ENCODE measurements at regions not wholly inside any gene's neighbourhood (a gene's known extent, or its start where the extent isn't known, plus 50 kb on each side); places are given as distances from the start of the nearest gene placed in this dataset.

DNA sequence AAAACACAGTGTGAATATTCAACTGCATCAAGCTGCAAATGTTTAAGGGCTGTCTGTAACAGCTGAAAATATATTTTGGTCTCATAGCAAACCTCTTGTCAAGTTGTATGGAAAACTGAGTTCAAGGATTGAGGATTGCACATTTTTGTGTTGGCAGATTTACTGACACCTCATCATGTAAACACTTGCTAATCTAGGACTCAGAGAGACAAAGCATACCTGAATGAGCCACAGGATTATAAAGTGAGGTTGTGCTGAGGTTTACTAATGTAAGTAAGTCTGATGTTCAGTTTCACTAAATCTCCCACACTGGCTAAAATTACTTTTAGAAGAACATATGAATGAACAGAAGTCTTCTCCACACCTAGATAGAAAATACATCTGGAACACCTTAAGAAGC, 1993.1 kb upstream of the CELF4 start:
- DNase-seq (ENCODE audit: low read depth) (peak; percentile 60), FAIRE-seq (no peak)
- no peak for TF ChIP-seq CTCF (IDR thresholded peaks at IDR 0.05; ENCODE audit: insufficient read depth, low read length, severe bottlenecking)
- no peak overlapping the region for H3K4me3 ChIP-seq (ENCODE audit: low read depth, low read length)
- H3K27me3 ChIP-seq (ENCODE audit: control insufficient read depth, insufficient read depth, low read length): no peaks in the 10 kb centered on the region
- no peaks in the 10 kb centered on the region for H3K36me3 ChIP-seq (ENCODE audit: control insufficient read depth, insufficient read depth, low read length)

DNA sequence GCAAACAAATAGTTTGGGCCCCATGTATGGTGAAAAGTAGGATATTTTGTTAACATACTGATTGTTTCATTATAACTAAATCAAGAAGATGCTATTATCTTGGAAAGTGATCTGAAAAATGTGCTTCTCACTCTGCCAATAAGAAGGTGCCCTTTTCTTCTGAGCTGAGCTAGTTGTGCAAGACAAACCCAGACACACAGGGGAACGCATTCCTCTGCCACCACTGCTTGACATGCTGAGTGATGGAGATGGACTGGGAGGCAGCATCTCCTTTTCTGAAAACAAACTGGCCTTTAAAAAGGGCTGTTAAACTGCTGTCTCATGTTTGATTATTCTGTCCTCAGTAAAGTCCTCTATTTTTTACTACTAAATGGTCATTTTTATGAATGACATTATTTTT, 1989.9 kb upstream of the CELF4 start:
- FAIRE-seq: no peak
- TF ChIP-seq CTCF (IDR thresholded peaks at IDR 0.05; ENCODE audit: insufficient read depth, low read length, severe bottlenecking): no peak
- no peak for DNase-seq (ENCODE audit: low read depth)
- Histone ChIP-seq H3K4me3 (ENCODE audit: low read depth, low read length) (no peak overlapping the region), H3K36me3 (ENCODE audit: control insufficient read depth, insufficient read depth, low read length) (no peaks in the 10 kb centered on the region), H3K27me3 (ENCODE audit: control insufficient read depth, insufficient read depth, low read length) (no peaks in the 10 kb centered on the region)

DNA sequence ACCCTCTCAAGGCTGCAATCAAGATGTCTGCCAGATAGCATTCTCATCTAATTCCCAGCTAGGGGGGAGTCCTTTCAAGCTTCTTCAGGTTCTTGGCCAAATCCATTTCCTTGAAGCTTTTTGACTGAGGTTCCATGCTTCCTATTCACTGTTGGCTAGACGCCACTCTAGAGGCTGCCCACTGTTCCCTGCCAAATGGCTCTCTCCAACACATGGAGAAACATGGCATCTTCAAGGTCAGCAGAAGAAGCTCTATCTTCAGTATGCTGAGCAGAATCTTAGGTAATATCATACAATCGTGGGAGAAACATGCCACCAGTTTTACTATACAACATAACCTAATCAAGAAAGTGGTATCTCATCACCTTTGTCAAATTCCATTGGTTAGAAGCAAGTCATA, 1985.1 kb upstream of the CELF4 start:
- no peak for TF ChIP-seq CTCF (IDR thresholded peaks at IDR 0.05; ENCODE audit: insufficient read depth, low read length, severe bottlenecking)
- H3K36me3 ChIP-seq (ENCODE audit: control insufficient read depth, insufficient read depth, low read length): no peaks in the 10 kb centered on the region
- FAIRE-seq: no peak

GRCh38 chr18:39549144-39549543, 1983.5 kb upstream of the CELF4 start:
- no peak overlapping the region for H3K4me3 ChIP-seq (ENCODE audit: low read depth, low read length)
- H3K27me3 ChIP-seq (ENCODE audit: control insufficient read depth, insufficient read depth, low read length): no peaks in the 10 kb centered on the region
- FAIRE-seq (no peak), DNase-seq (ENCODE audit: low read depth) (no peak)
- no peak for TF ChIP-seq CTCF (IDR thresholded peaks at IDR 0.05; ENCODE audit: insufficient read depth, low read length, severe bottlenecking)
- no peaks in the 10 kb centered on the region for H3K36me3 ChIP-seq (ENCODE audit: control insufficient read depth, insufficient read depth, low read length)

More for the DNA sequence above, 1985.1 kb upstream of the CELF4 start:
- no peak overlapping the region for H3K4me3 ChIP-seq (ENCODE audit: low read depth, low read length)
- H3K27me3 ChIP-seq (ENCODE audit: control insufficient read depth, insufficient read depth, low read length): no peaks in the 10 kb centered on the region
- no peak for DNase-seq (ENCODE audit: low read depth)

DNA sequence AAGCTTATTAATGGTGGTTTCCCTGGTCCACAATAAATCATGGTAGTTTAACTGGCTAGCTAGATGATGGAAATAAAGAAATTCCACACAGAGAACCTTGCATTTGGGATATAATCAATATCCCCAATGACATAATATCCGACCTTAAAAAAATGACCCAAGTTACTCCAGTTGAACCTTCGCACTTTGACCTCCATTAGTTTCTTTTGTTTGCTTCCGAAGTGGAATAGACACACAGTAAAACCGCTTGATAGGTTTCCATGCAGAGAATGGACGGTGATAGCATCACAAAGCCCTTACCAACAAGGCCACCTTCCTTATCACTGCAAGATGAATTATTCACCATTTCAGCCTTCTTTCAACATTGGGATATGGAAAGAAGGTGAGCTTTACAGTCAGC, 1966.1 kb upstream of the CELF4 start:
- FAIRE-seq: no peak
- DNase-seq (ENCODE audit: low read depth): no peak
- Histone ChIP-seq H3K4me3 (ENCODE audit: low read depth, low read length) (no peak overlapping the region), H3K27me3 (ENCODE audit: control insufficient read depth, insufficient read depth, low read length) (no peaks in the 10 kb centered on the region), H3K36me3 (ENCODE audit: control insufficient read depth, insufficient read depth, low read length) (no peaks in the 10 kb centered on the region)
- no peak for TF ChIP-seq CTCF (IDR thresholded peaks at IDR 0.05; ENCODE audit: insufficient read depth, low read length, severe bottlenecking)

DNA sequence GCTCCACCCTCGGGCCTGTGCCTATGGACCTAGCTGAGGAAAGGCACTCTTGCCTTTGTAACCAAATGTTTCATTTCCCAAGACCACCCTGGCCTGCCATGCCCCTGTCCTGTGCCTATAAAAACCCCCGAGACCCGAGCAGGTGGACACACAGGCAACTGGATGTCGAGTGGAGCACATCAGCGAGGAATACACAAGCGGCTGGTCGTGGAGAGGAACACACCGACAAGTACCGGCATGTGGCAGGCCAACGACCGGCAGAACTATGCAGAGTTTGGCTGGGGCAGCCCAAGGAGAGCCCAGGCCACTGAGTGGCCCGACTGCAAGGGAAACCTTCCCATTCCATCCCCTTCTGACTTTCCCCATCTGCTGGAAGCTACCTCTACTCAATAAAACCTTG, 1963.8 kb upstream of the CELF4 start:
- H3K4me3 ChIP-seq (ENCODE audit: low read depth, low read length): no peak overlapping the region
- no peak for TF ChIP-seq CTCF (IDR thresholded peaks at IDR 0.05; ENCODE audit: insufficient read depth, low read length, severe bottlenecking)
- DNase-seq (ENCODE audit: low read depth) (no peak), FAIRE-seq (no peak)
- no peaks in the 10 kb centered on the region for H3K36me3 ChIP-seq (ENCODE audit: control insufficient read depth, insufficient read depth, low read length)
- no peaks in the 10 kb centered on the region for H3K27me3 ChIP-seq (ENCODE audit: control insufficient read depth, insufficient read depth, low read length)

All from bronchial epithelial cell (primary cell).